Calu3 (cell line): ENCODE measurements at regions not wholly inside any gene's neighbourhood (a gene's known extent, or its start where the extent isn't known, plus 50 kb on each side); places are given as distances from the start of the nearest gene placed in this dataset.

Source experiments
- BruUV-seq: library from RNA; stranded (reverse); fragments of 400-500 nt; replicated peaks from 2 replicates; lab custom pipeline; 2021; lab: Mats Ljungman, UMichigan
- CTCF ChIA-PET: fragments of 300-600 bp; sonication (Branson Sonifier 250); formaldehyde crosslinking; loops from one replicate; lab custom pipeline; 2022; ENCODE audit warnings: antibody characterized with exemption; lab: Charles Lee
- DNase-seq: peaks from one replicate; pipeline ENCODE4 v3.0.0; 2022
- H3K27ac Mint-ChIP-seq: one replicate; pipeline ENCODE4 v1.8.0; 2022; ENCODE audit warnings: mixed read lengths; ENCODE audit not compliant: unreplicated experiment
- H3K27me3 Mint-ChIP-seq: one replicate; pipeline ENCODE4 v1.8.0; 2022; ENCODE audit warnings: mixed read lengths; ENCODE audit not compliant: unreplicated experiment
- H3K36me3 Mint-ChIP-seq: one replicate; pipeline ENCODE4 v1.8.0; 2022; ENCODE audit warnings: mild to moderate bottlenecking, moderate library complexity, mixed read lengths; ENCODE audit not compliant: insufficient read depth, unreplicated experiment
- H3K4me1 Mint-ChIP-seq: one replicate; pipeline ENCODE4 v1.8.0; 2022; ENCODE audit warnings: mild to moderate bottlenecking, low read depth, mixed read lengths; ENCODE audit not compliant: unreplicated experiment
- H3K4me3 Mint-ChIP-seq: one replicate; pipeline ENCODE4 v1.8.0; 2022; ENCODE audit warnings: mild to moderate bottlenecking, low read depth, moderate library complexity, mixed read lengths; ENCODE audit not compliant: unreplicated experiment
- H3K9me3 Mint-ChIP-seq: one replicate; pipeline ENCODE4 v1.8.0; 2022; ENCODE audit warnings: low read depth, mixed read lengths; ENCODE audit not compliant: unreplicated experiment
- CTCF ChIP-seq: fragments of 200-600 bp; IDR thresholded peaks from one replicate; pipeline ENCODE4 v1.8.0; 2022; ENCODE audit warnings: antibody characterized with exemption; ENCODE audit not compliant: unreplicated experiment
- intact Hi-C: fragments of 100-400 bp; cut with micrococcal nuclease; formaldehyde crosslinking; loops from one replicate; pipeline ENCODE4 v1.10.0; 2022; ENCODE audit not compliant: unreplicated experiment

GRCh38 chr5:103402851-103403250, 144.3 kb downstream of the MACIR start:
- Mint-ChIP-seq H3K27ac (no peak overlapping the region), H3K27me3 (peaks cover 12% of the 10 kb centered on the region), H3K36me3 (no peaks in the 10 kb centered on the region), H3K4me1 (no peaks in the 10 kb centered on the region), H3K4me3 (no peak overlapping the region), H3K9me3 (no peaks in the 10 kb centered on the region)
- no TSS peak for BruUV-seq
- DNase-seq, result peak; percentile 62
- intact Hi-C loops, result no loop called here
- CTCF ChIA-PET, result interaction anchor here (1.3 kb wide), 1 partner anchor 22 kb away, joined by 3 read pairs; no protein-coding TSS in a partner anchor
- no peak for TF ChIP-seq CTCF

GRCh38 chr5:103397739-103398581, 139.4 kb downstream of the MACIR start:
- Mint-ChIP-seq H3K27ac (no peak overlapping the region), H3K9me3 (no peaks in the 10 kb centered on the region), H3K27me3 (peaks cover 11% of the 10 kb centered on the region), H3K4me1 (no peaks in the 10 kb centered on the region), H3K4me3 (no peak overlapping the region), H3K36me3 (no peaks in the 10 kb centered on the region)
- no TSS peak for BruUV-seq
- CTCF ChIA-PET, result no interaction called here
- intact Hi-C loops, result no loop called here
- no peak for DNase-seq
- TF ChIP-seq CTCF, result no peak

GRCh38 chr5:103394676-103395075, 136.1 kb downstream of the MACIR start:
- DNase-seq, result no peak
- no peaks in the 10 kb centered on the region for H3K9me3 Mint-ChIP-seq
- H3K36me3 Mint-ChIP-seq, result no peaks in the 10 kb centered on the region
- no peaks in the 10 kb centered on the region for H3K4me1 Mint-ChIP-seq
- intact Hi-C loops, result no loop called here
- no peak overlapping the region for H3K27ac Mint-ChIP-seq
- CTCF ChIA-PET, result no interaction called here
- no peak overlapping the region for H3K4me3 Mint-ChIP-seq
- BruUV-seq, result no TSS peak
- no peak for TF ChIP-seq CTCF
- no peaks in the 10 kb centered on the region for H3K27me3 Mint-ChIP-seq

GRCh38 chr5:103393101-103393754, 134.7 kb downstream of the MACIR start:
- CTCF ChIA-PET, result interaction anchor here (0.9 kb wide), 1 partner anchor 146 kb away, joined by 7 read pairs; no protein-coding TSS in a partner anchor
- Mint-ChIP-seq H3K9me3 (no peaks in the 10 kb centered on the region), H3K36me3 (no peaks in the 10 kb centered on the region), H3K27me3 (no peaks in the 10 kb centered on the region), H3K4me3 (no peak overlapping the region), H3K27ac (no peak overlapping the region), H3K4me1 (no peaks in the 10 kb centered on the region)
- BruUV-seq, result no TSS peak
- DNase-seq, result no peak
- intact Hi-C loops, result no loop called here
- no peak for TF ChIP-seq CTCF
